PC-3 (cell line): ENCODE measurements at regions not wholly inside any gene's neighbourhood (a gene's known extent, or its start where the extent isn't known, plus 50 kb on each side); places are given as distances from the start of the nearest gene placed in this dataset.

Experiments used
- EZH2 ChIP-seq: fragments of 300-600 bp; sonication (generic); IDR thresholded peaks from one replicate; pipeline ENCODE4 v1.6.1; 2017; ENCODE audit warnings: antibody characterized with exemption, mild to moderate bottlenecking, low read length; ENCODE audit not compliant: unreplicated experiment
- EZH2phosphoT487 ChIP-seq: fragments of 300-600 bp; sonication (generic); IDR thresholded peaks from 2 replicates; pipeline ENCODE4 v1.6.1; 2018; ENCODE audit warnings: mild to moderate bottlenecking, antibody characterized with exemption, low read length, borderline replicate concordance
- TF ChIP-seq, protein P1 (sequence below): fragments of 300-600 bp; sonication (generic); conservative IDR thresholded peaks from 2 replicates; pipeline ENCODE4 v1.5.1; 2017; ENCODE audit warnings: antibody characterized with exemption, low read depth, mild to moderate bottlenecking, low read length

DNA sequence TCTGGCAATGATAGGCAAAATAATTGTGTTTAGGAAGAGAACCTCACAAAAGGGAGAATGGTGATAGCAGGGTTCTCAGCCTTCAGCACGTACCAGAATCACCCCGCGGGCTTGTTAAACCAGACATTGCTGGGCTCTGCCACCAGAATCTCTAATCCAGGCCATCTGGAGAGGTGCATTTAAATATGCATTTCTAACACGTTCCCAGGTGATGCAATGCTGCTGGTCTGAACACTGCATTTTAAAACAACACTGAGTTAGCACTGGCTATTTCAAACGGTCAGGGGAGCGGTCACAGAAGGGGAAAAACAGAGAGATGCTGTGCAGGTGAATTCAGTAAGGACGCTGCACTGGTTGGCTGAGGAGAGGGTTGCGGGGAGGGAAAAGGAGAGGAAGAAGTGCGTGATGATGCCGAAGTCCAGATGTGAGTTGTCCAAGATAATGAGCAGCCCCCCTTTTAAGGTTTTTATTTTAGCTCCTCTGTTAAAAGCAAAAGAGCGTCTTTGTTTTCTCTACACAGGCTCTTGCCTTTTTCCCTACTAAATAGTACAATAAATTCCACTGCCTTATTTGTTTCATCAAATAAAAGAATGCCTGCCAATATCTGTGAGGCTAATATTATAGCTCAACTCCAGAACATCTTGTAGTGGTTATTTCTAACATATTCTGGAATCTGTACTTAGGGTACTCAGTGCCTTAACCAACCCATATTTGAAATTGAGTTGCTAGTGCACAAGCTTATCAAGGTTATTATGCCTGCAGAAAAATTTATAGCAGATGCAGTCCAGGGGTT lies 109.6 kb upstream of the POU2AF2 start:
- TF ChIP-seq, protein P1, sequence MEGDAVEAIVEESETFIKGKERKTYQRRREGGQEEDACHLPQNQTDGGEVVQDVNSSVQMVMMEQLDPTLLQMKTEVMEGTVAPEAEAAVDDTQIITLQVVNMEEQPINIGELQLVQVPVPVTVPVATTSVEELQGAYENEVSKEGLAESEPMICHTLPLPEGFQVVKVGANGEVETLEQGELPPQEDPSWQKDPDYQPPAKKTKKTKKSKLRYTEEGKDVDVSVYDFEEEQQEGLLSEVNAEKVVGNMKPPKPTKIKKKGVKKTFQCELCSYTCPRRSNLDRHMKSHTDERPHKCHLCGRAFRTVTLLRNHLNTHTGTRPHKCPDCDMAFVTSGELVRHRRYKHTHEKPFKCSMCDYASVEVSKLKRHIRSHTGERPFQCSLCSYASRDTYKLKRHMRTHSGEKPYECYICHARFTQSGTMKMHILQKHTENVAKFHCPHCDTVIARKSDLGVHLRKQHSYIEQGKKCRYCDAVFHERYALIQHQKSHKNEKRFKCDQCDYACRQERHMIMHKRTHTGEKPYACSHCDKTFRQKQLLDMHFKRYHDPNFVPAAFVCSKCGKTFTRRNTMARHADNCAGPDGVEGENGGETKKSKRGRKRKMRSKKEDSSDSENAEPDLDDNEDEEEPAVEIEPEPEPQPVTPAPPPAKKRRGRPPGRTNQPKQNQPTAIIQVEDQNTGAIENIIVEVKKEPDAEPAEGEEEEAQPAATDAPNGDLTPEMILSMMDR: no peak
- no peak for TF ChIP-seq EZH2
- TF ChIP-seq EZH2phosphoT487: no peak
